Neural cell (in vitro differentiated cells): ENCODE measurements at regions not wholly inside any gene's neighbourhood (a gene's known extent, or its start where the extent isn't known, plus 50 kb on each side); places are given as distances from the start of the nearest gene placed in this dataset.

Source experiments
- H2AFZ ChIP-seq: fragments of 200-600, 300-800 bp; sonication (generic), shearing (Covaris generic); 2 replicates; pipeline ENCODE4 v1.6.0; 2014; ENCODE audit warnings: low read depth, mild to moderate bottlenecking, antibody characterized with exemption, low read length, moderate library complexity
- H3F3A ChIP-seq: fragments of 200-600 bp; shearing (Covaris generic); 2 replicates; pipeline ENCODE4 v1.6.1; 2016; ENCODE audit warnings: mild to moderate bottlenecking, moderate library complexity, mixed read lengths, antibody characterized with exemption, low read length; ENCODE audit not compliant: insufficient read depth, poor library complexity, severe bottlenecking
- H3K27ac ChIP-seq: fragments of 200-600, 300-800 bp; sonication (generic), shearing (Covaris generic); 2 replicates; pipeline ENCODE4 v1.5.1; 2014; ENCODE audit warnings: mild to moderate bottlenecking, low read length, moderate library complexity
- H3K27me3 ChIP-seq: fragments of 300-800, 200-600 bp; sonication (generic), shearing (Covaris generic); 2 replicates; pipeline ENCODE4 v1.6.0; 2014; ENCODE audit warnings: mild to moderate bottlenecking, low read depth, low read length, moderate library complexity; ENCODE audit not compliant: insufficient read depth
- H3K36me3 ChIP-seq: fragments of 300-800, 200-600 bp; sonication (generic), shearing (Covaris generic); 2 replicates; pipeline ENCODE4 v1.5.1; 2014; ENCODE audit warnings: mild to moderate bottlenecking, antibody characterized with exemption, low read length, moderate library complexity; ENCODE audit not compliant: insufficient read depth
- H3K4me2 ChIP-seq: fragments of 300-800, 200-600 bp; sonication (generic), shearing (Covaris generic); 2 replicates; pipeline ENCODE4 v1.6.0; 2014; ENCODE audit warnings: mild to moderate bottlenecking, low read length
- H3K4me3 ChIP-seq: fragments of 300-800, 200-600 bp; sonication (generic), shearing (Covaris generic); 2 replicates; pipeline ENCODE4 v1.5.1; 2014; ENCODE audit warnings: mild to moderate bottlenecking, low read length, moderate library complexity
- H3K79me2 ChIP-seq: fragments of 200-600 bp; shearing (Covaris generic); replicated peaks from 2 replicates; pipeline ENCODE4 v1.6.0; 2014; ENCODE audit warnings: mild to moderate bottlenecking, low read length, moderate library complexity; ENCODE audit not compliant: insufficient read depth
- H3K9ac ChIP-seq: fragments of 300-800, 200-600 bp; sonication (generic), shearing (Covaris generic); 2 replicates; pipeline ENCODE4 v1.6.1; 2016; ENCODE audit warnings: mild to moderate bottlenecking, low read length, mixed read lengths
- H3K9me2 ChIP-seq: fragments of 200-600 bp; shearing (Covaris generic); 2 replicates; pipeline ENCODE4 v1.6.1; 2016; ENCODE audit warnings: mild to moderate bottlenecking, low read length, mixed read lengths; ENCODE audit not compliant: insufficient read depth
- H3K9me3 ChIP-seq: fragments of 200-600, 300-800 bp; sonication (generic), shearing (Covaris generic); 2 replicates; pipeline ENCODE4 v1.6.1; 2016; ENCODE audit warnings: mild to moderate bottlenecking, mixed run types, low read length, moderate library complexity, mixed read lengths
- H4K20me1 ChIP-seq: fragments of 200-600 bp; shearing (Covaris generic); 2 replicates; pipeline ENCODE4 v1.6.1; 2016; ENCODE audit warnings: mild to moderate bottlenecking, mixed run types; ENCODE audit not compliant: insufficient read depth
- EP300 ChIP-seq: fragments of 450-650 bp; conservative IDR thresholded peaks from 2 replicates; pipeline ENCODE4 v1.6.1; 2014; ENCODE audit warnings: antibody characterized with exemption, mild to moderate bottlenecking, moderate library complexity; ENCODE audit not compliant: poor library complexity, severe bottlenecking
- EZH2 ChIP-seq: fragments of 200-600, 300-800 bp; shearing (Covaris generic), sonication (generic); IDR thresholded peaks from 2 replicates; pipeline ENCODE4 v1.6.1; 2014; ENCODE audit warnings: antibody characterized with exemption, low read length, borderline replicate concordance, mild to moderate bottlenecking; ENCODE audit not compliant: insufficient read depth, poor library complexity, severe bottlenecking
- MXI1 ChIP-seq: fragments of 450-650 bp; conservative IDR thresholded peaks from 2 replicates; pipeline ENCODE4 v1.6.1; 2014; ENCODE audit warnings: antibody characterized with exemption, mild to moderate bottlenecking; ENCODE audit not compliant: poor library complexity, severe bottlenecking
- POLR2AphosphoS5 ChIP-seq: IDR thresholded peaks from 2 replicates; pipeline ENCODE4 v1.6.1; 2012
- RAD21 ChIP-seq: fragments of 450-650 bp; conservative IDR thresholded peaks from 2 replicates; pipeline ENCODE4 v1.6.1; 2014; ENCODE audit warnings: antibody characterized with exemption, mild to moderate bottlenecking, moderate library complexity
- SMC3 ChIP-seq: fragments of 450-650 bp; conservative IDR thresholded peaks from 2 replicates; pipeline ENCODE4 v1.6.1; 2014; ENCODE audit warnings: antibody characterized with exemption, mild to moderate bottlenecking, moderate library complexity; ENCODE audit not compliant: poor library complexity
- TAF1 ChIP-seq: IDR thresholded peaks from 2 replicates; pipeline ENCODE4 v1.6.1; 2012; ENCODE audit warnings: low read depth
- TF ChIP-seq, protein P1 (sequence below): IDR thresholded peaks from 2 replicates; pipeline ENCODE4 v1.6.1; 2012; ENCODE audit warnings: borderline replicate concordance
- TF ChIP-seq, protein P2 (sequence below): fragments of 450-650 bp; IDR thresholded peaks from 2 replicates; pipeline ENCODE4 v1.5.1; 2014; ENCODE audit warnings: antibody characterized with exemption, mild to moderate bottlenecking, moderate library complexity; ENCODE audit not compliant: poor library complexity, severe bottlenecking

DNA sequence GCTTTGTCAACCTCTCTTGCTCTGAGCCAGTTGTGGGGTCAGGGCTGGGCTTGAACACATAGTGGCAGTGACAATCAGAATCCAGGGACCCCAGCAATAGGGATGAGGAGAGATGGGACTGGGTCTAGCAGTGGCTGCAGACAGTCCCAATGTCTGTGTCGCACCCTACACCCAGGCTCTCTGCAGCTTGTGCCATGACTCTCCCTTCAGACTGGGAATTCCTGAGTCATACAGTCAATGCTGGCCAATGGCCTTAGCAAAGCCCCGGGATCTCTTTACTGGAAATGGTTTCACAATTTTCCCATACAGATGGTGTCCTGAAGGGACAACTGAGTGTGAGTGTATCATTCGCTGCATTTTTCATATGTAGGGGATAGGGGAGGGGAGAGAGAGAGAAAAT lies 74.2 kb upstream of the CELF4 start:
- no peaks in the 10 kb centered on the region for H3F3A ChIP-seq
- H3K9ac ChIP-seq = no peak overlapping the region
- H3K4me3 ChIP-seq = no peak overlapping the region
- no peaks in the 10 kb centered on the region for H3K79me2 ChIP-seq
- H2AFZ ChIP-seq = no peak overlapping the region
- no peaks in the 10 kb centered on the region for H4K20me1 ChIP-seq
- H3K36me3 ChIP-seq = no peaks in the 10 kb centered on the region
- no peaks in the 10 kb centered on the region for H3K27me3 ChIP-seq
- peaks cover 6% of the 10 kb centered on the region for H3K9me3 ChIP-seq
- TF ChIP-seq, protein P1, sequence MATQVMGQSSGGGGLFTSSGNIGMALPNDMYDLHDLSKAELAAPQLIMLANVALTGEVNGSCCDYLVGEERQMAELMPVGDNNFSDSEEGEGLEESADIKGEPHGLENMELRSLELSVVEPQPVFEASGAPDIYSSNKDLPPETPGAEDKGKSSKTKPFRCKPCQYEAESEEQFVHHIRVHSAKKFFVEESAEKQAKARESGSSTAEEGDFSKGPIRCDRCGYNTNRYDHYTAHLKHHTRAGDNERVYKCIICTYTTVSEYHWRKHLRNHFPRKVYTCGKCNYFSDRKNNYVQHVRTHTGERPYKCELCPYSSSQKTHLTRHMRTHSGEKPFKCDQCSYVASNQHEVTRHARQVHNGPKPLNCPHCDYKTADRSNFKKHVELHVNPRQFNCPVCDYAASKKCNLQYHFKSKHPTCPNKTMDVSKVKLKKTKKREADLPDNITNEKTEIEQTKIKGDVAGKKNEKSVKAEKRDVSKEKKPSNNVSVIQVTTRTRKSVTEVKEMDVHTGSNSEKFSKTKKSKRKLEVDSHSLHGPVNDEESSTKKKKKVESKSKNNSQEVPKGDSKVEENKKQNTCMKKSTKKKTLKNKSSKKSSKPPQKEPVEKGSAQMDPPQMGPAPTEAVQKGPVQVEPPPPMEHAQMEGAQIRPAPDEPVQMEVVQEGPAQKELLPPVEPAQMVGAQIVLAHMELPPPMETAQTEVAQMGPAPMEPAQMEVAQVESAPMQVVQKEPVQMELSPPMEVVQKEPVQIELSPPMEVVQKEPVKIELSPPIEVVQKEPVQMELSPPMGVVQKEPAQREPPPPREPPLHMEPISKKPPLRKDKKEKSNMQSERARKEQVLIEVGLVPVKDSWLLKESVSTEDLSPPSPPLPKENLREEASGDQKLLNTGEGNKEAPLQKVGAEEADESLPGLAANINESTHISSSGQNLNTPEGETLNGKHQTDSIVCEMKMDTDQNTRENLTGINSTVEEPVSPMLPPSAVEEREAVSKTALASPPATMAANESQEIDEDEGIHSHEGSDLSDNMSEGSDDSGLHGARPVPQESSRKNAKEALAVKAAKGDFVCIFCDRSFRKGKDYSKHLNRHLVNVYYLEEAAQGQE = no peak
- TF ChIP-seq EZH2 = no peak
- no peak for TF ChIP-seq SMC3
- no peak for TF ChIP-seq RAD21
- TF ChIP-seq EP300 = no peak
- no peak for TF ChIP-seq POLR2AphosphoS5
- no peak for TF ChIP-seq MXI1
- TF ChIP-seq, protein P2, sequence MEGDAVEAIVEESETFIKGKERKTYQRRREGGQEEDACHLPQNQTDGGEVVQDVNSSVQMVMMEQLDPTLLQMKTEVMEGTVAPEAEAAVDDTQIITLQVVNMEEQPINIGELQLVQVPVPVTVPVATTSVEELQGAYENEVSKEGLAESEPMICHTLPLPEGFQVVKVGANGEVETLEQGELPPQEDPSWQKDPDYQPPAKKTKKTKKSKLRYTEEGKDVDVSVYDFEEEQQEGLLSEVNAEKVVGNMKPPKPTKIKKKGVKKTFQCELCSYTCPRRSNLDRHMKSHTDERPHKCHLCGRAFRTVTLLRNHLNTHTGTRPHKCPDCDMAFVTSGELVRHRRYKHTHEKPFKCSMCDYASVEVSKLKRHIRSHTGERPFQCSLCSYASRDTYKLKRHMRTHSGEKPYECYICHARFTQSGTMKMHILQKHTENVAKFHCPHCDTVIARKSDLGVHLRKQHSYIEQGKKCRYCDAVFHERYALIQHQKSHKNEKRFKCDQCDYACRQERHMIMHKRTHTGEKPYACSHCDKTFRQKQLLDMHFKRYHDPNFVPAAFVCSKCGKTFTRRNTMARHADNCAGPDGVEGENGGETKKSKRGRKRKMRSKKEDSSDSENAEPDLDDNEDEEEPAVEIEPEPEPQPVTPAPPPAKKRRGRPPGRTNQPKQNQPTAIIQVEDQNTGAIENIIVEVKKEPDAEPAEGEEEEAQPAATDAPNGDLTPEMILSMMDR = no peak
- TF ChIP-seq TAF1 = no peak
- H3K9me2 ChIP-seq = no peaks in the 10 kb centered on the region
- H3K4me2 ChIP-seq = no peak overlapping the region
- H3K27ac ChIP-seq = no peak overlapping the region

DNA sequence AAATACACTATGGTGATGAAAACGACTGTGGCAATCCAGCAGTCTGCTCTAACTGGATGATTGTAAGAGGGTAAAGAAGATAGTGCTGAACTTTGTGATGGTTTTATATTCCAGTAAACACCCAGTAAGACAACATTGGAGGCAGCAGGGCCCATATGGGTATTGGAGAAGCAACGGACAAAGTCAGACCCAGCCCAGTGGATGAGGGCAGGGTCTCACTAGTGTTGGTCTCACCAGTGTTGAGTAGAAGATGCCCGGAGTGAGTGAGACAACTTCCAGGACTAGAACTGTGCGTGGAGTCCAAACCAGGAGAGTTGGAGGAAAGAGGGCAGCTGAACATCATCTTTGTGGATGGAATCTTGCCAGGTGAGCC lies 71.9 kb upstream of the CELF4 start:
- H3K4me3 ChIP-seq = no peak overlapping the region
- TF ChIP-seq, protein P2 = no peak
- TF ChIP-seq TAF1 (no peak), EZH2 (no peak), EP300 (no peak), SMC3 (no peak)
- H3K9me3 ChIP-seq = no peaks in the 10 kb centered on the region
- H3K27ac ChIP-seq = no peak overlapping the region
- no peaks in the 10 kb centered on the region for H3K79me2 ChIP-seq
- H4K20me1 ChIP-seq = no peaks in the 10 kb centered on the region
- H3K36me3 ChIP-seq = no peaks in the 10 kb centered on the region
- no peak overlapping the region for H3K4me2 ChIP-seq
- H3K9ac ChIP-seq = no peak overlapping the region
- no peaks in the 10 kb centered on the region for H3F3A ChIP-seq
- H2AFZ ChIP-seq = no peak overlapping the region
- H3K9me2 ChIP-seq = no peaks in the 10 kb centered on the region
- no peaks in the 10 kb centered on the region for H3K27me3 ChIP-seq
